Osteocyte (in vitro differentiated cells): ENCODE measurements at regions not wholly inside any gene's neighbourhood (a gene's known extent, or its start where the extent isn't known, plus 50 kb on each side); places are given as distances from the start of the nearest gene placed in this dataset.

Experiments used
- DNase-seq: peaks from one replicate; pipeline ENCODE4 v3.0.0; 2021; ENCODE audit warnings: mixed read lengths; ENCODE audit not compliant: unreplicated experiment; ENCODE audit errors: extremely low spot score
- H3K27ac Mint-ChIP-seq: one replicate; pipeline ENCODE4 v1.8.0; 2021; ENCODE audit warnings: mild to moderate bottlenecking, mixed read lengths; ENCODE audit not compliant: unreplicated experiment
- H3K27me3 Mint-ChIP-seq: one replicate; pipeline ENCODE4 v1.8.0; 2021; ENCODE audit warnings: mixed read lengths; ENCODE audit not compliant: unreplicated experiment
- H3K36me3 Mint-ChIP-seq: one replicate; pipeline ENCODE4 v1.8.0; 2021; ENCODE audit warnings: mixed read lengths; ENCODE audit not compliant: unreplicated experiment
- H3K4me1 Mint-ChIP-seq: one replicate; pipeline ENCODE4 v1.8.0; 2021; ENCODE audit warnings: mixed read lengths; ENCODE audit not compliant: unreplicated experiment
- H3K4me3 Mint-ChIP-seq: one replicate; pipeline ENCODE4 v1.8.0; 2021; ENCODE audit warnings: mild to moderate bottlenecking, moderate library complexity, mixed read lengths; ENCODE audit not compliant: unreplicated experiment
- H3K9me3 Mint-ChIP-seq: one replicate; pipeline ENCODE4 v1.8.0; 2021; ENCODE audit warnings: mixed read lengths; ENCODE audit not compliant: unreplicated experiment
- TF ChIP-seq, protein P1 (sequence below): fragments of 200-600 bp; sonication (generic); IDR thresholded peaks from 2 replicates; pipeline ENCODE4 v1.5.0; 2021; ENCODE audit warnings: antibody characterized with exemption, mild to moderate bottlenecking, moderate library complexity

GRCh38 chr1:209431813-209432442 is 151.6 kb upstream of the CAMK1G start:
- H3K27me3 Mint-ChIP-seq: peaks cover 57% of the 10 kb centered on the region
- H3K9me3 Mint-ChIP-seq: no peaks in the 10 kb centered on the region
- H3K27ac Mint-ChIP-seq: no peak overlapping the region
- TF ChIP-seq, protein P1, sequence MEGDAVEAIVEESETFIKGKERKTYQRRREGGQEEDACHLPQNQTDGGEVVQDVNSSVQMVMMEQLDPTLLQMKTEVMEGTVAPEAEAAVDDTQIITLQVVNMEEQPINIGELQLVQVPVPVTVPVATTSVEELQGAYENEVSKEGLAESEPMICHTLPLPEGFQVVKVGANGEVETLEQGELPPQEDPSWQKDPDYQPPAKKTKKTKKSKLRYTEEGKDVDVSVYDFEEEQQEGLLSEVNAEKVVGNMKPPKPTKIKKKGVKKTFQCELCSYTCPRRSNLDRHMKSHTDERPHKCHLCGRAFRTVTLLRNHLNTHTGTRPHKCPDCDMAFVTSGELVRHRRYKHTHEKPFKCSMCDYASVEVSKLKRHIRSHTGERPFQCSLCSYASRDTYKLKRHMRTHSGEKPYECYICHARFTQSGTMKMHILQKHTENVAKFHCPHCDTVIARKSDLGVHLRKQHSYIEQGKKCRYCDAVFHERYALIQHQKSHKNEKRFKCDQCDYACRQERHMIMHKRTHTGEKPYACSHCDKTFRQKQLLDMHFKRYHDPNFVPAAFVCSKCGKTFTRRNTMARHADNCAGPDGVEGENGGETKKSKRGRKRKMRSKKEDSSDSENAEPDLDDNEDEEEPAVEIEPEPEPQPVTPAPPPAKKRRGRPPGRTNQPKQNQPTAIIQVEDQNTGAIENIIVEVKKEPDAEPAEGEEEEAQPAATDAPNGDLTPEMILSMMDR: no peak
- no peaks in the 10 kb centered on the region for H3K4me1 Mint-ChIP-seq
- no peak overlapping the region for H3K4me3 Mint-ChIP-seq
- no peaks in the 10 kb centered on the region for H3K36me3 Mint-ChIP-seq
- peak; percentile 44 for DNase-seq

GRCh38 chr1:209432443-209432825 is 151.1 kb upstream of the CAMK1G start:
- H3K27ac Mint-ChIP-seq: no peak overlapping the region
- H3K9me3 Mint-ChIP-seq: no peaks in the 10 kb centered on the region
- TF ChIP-seq, protein P1: no peak
- no peak for DNase-seq
- H3K27me3 Mint-ChIP-seq: peaks cover 55% of the 10 kb centered on the region
- no peaks in the 10 kb centered on the region for H3K4me1 Mint-ChIP-seq
- H3K36me3 Mint-ChIP-seq: no peaks in the 10 kb centered on the region
- H3K4me3 Mint-ChIP-seq: no peak overlapping the region

DNA sequence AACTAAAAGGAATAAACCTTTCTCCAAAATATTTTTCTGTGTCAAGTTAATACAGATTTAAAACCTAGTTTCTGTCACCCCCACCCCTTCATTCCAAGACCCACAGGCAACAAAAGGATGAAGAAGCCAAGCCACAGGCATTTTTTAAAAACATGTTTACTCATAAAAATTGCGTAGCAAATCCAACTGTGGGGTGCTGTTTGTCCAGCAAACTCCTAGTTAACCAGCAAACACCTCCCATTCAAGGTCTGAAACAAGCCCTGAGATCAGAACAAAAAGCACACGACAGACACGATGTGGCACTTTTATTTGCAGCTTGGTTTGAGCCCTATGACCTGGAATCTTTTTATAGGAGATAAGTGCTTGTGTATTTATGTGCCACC is 149.9 kb upstream of the CAMK1G start:
- TF ChIP-seq, protein P1: no peak
- H3K4me3 Mint-ChIP-seq: no peak overlapping the region

GRCh38 chr1:209434066-209434465 is 149.4 kb upstream of the CAMK1G start:
- H3K9me3 Mint-ChIP-seq: no peaks in the 10 kb centered on the region
- no peak for DNase-seq
- peaks cover 47% of the 10 kb centered on the region for H3K27me3 Mint-ChIP-seq
- no peak overlapping the region for H3K27ac Mint-ChIP-seq
- no peaks in the 10 kb centered on the region for H3K4me1 Mint-ChIP-seq
- TF ChIP-seq, protein P1: no peak
- H3K36me3 Mint-ChIP-seq: no peaks in the 10 kb centered on the region
- no peak overlapping the region for H3K4me3 Mint-ChIP-seq

More for the DNA sequence above, 149.9 kb upstream of the CAMK1G start:
- no peaks in the 10 kb centered on the region for H3K9me3 Mint-ChIP-seq
- no peak for DNase-seq
- no peaks in the 10 kb centered on the region for H3K36me3 Mint-ChIP-seq
- H3K27me3 Mint-ChIP-seq: peaks cover 47% of the 10 kb centered on the region
- no peaks in the 10 kb centered on the region for H3K4me1 Mint-ChIP-seq
- H3K27ac Mint-ChIP-seq: no peak overlapping the region

GRCh38 chr1:209434631-209435217 is 148.8 kb upstream of the CAMK1G start:
- Mint-ChIP-seq H3K4me3 (no peak overlapping the region), H3K27me3 (peaks cover 42% of the 10 kb centered on the region), H3K4me1 (no peaks in the 10 kb centered on the region), H3K9me3 (no peaks in the 10 kb centered on the region), H3K27ac (no peak overlapping the region), H3K36me3 (no peaks in the 10 kb centered on the region)
- no peak for DNase-seq
- TF ChIP-seq, protein P1: no peak
